HEK293 (cell line): ENCODE measurements at regions not wholly inside any gene's neighbourhood (a gene's known extent, or its start where the extent isn't known, plus 50 kb on each side); places are given as distances from the start of the nearest gene placed in this dataset.

Source experiments
- CTCF ChIP-seq: fragments of 450-650 bp; formaldehyde crosslinking; IDR thresholded peaks from 2 replicates; pipeline ENCODE4 v1.5.1; 2016; ENCODE audit warnings: missing biosample characterization, missing genetic modification characterization
- REPIN1 ChIP-seq: fragments of 450-650 bp; formaldehyde crosslinking; IDR thresholded peaks from 2 replicates; pipeline ENCODE4 v1.5.1; 2017; ENCODE audit warnings: missing biosample characterization, missing genetic modification characterization, low read depth
- SETDB1 ChIP-seq: IDR thresholded peaks from one replicate; pipeline ENCODE4 v1.6.1; 2017; ENCODE audit warnings: mild to moderate bottlenecking, low read length, moderate library complexity, mixed read lengths; ENCODE audit not compliant: insufficient read length
- ZNF324 ChIP-seq: fragments of 450-650 bp; formaldehyde crosslinking; IDR thresholded peaks from 2 replicates; pipeline ENCODE4 v1.5.1; 2016; ENCODE audit warnings: missing biosample characterization, missing genetic modification characterization
- ZNF37A ChIP-seq: fragments of 450-650 bp; IDR thresholded peaks from 2 replicates; pipeline ENCODE4 v1.5.1; 2018; ENCODE audit warnings: missing biosample characterization, missing genetic modification characterization
- ZNF404 ChIP-seq: fragments of 450-650 bp; formaldehyde crosslinking; IDR thresholded peaks from 2 replicates; pipeline ENCODE4 v1.5.1; 2017; ENCODE audit warnings: missing biosample characterization, missing genetic modification characterization
- ZNF426 ChIP-seq: fragments of 450-650 bp; formaldehyde crosslinking; IDR thresholded peaks from 2 replicates; pipeline ENCODE4 v1.5.1; 2017; ENCODE audit warnings: missing biosample characterization, missing genetic modification characterization, mild to moderate bottlenecking, inconsistent platforms, moderate library complexity
- ZNF76 ChIP-seq: fragments of 450-650 bp; formaldehyde crosslinking; IDR thresholded peaks from 2 replicates; pipeline ENCODE4; 2016; ENCODE audit warnings: low read depth, missing biosample characterization, missing genetic modification characterization, borderline replicate concordance
- ZNF777 ChIP-seq: fragments of 450-650 bp; formaldehyde crosslinking; IDR thresholded peaks from 2 replicates; pipeline ENCODE4 v1.5.1; 2017; ENCODE audit warnings: missing biosample characterization, missing genetic modification characterization, borderline replicate concordance
- ZNF785 ChIP-seq: fragments of 450-650 bp; formaldehyde crosslinking; IDR thresholded peaks from 2 replicates; pipeline ENCODE4 v1.5.1; 2016; ENCODE audit warnings: missing biosample characterization, missing genetic modification characterization
- ZSCAN18 ChIP-seq: fragments of 450-650 bp; formaldehyde crosslinking; IDR thresholded peaks from 2 replicates; pipeline ENCODE4 v1.5.1; 2016; ENCODE audit warnings: missing biosample characterization, missing genetic modification characterization

- TF ChIP-seq ZNF426 (tag by site-specific recombination) (no peak), REPIN1 (tag by site-specific recombination) (no peak), ZNF785 (no peak), ZNF777 (tag by site-specific recombination) (no peak), SETDB1 (no peak), CTCF (no peak), ZSCAN18 (tag by site-specific recombination) (no peak), ZNF404 (tag by site-specific recombination) (no peak), ZNF37A (tag by site-specific recombination) (no peak), ZNF76 (tag by site-specific recombination) (no peak), ZNF324 (no peak)
Measured at GRCh38 chr5:114744406-114744805, 382.5 kb downstream of the KCNN2 start.
